PFSK-1 (cell line): ENCODE measurements at regions not wholly inside any gene's neighbourhood (a gene's known extent, or its start where the extent isn't known, plus 50 kb on each side); places are given as distances from the start of the nearest gene placed in this dataset.

ENCODE experiments used
- POLR2AphosphoS5 ChIP-seq: IDR thresholded peaks from 2 replicates; pipeline ENCODE4 v1.6.1; 2012; ENCODE audit warnings: low read depth, mild to moderate bottlenecking, control low read depth, low read length, moderate library complexity
- REST ChIP-seq, 2 experiments: IDR thresholded peaks; 2 replicates each; pipeline versions ENCODE4 v1.6.1 to v1.8.0; 2011 to 2012; ENCODE audit warnings: low read depth in 2 of 2, low read length in 2 of 2, control low read depth in 1 of 2, inconsistent platforms in 1 of 2, mild to moderate bottlenecking in 1 of 2, moderate library complexity in 1 of 2; ENCODE audit not compliant: insufficient read depth in 1 of 2
- SIN3A ChIP-seq: IDR thresholded peaks from 2 replicates; pipeline ENCODE4 v1.6.1; 2012; ENCODE audit warnings: mild to moderate bottlenecking, low read length, moderate library complexity, borderline replicate concordance; ENCODE audit not compliant: insufficient read depth
- TAF1 ChIP-seq: IDR thresholded peaks from 2 replicates; pipeline ENCODE4 v1.6.1; 2012; ENCODE audit warnings: low read length, control low read depth, borderline replicate concordance; ENCODE audit not compliant: insufficient read depth

GRCh38 chr11:12319988-12320387 lies 57.4 kb upstream of the PARVA start:
- no peak for TF ChIP-seq REST (IDR thresholded peaks at IDR 0.05; ENCODE audit: insufficient read depth in 1 of 2, low read depth in 2 of 2, low read length in 2 of 2)
- no peak for TF ChIP-seq POLR2AphosphoS5
- no peak for TF ChIP-seq TAF1
- TF ChIP-seq SIN3A, result no peak
